Ovary (tissue), 7 donors: ENCODE measurements at regions not wholly inside any gene's neighbourhood (a gene's known extent, or its start where the extent isn't known, plus 50 kb on each side); places are given as distances from the start of the nearest gene placed in this dataset.
"Not testable (repeated sequence)": the region's sequence is repeated elsewhere in the genome, so short reads cannot be mapped to it uniquely, and the experiment has no call there.

Source experiments
- DNase-seq, 5 donors: peaks; one replicate each; pipeline ENCODE4 v3.0.0-alpha.2; 2019 to 2020
- H3K27ac ChIP-seq, 2 donors: fragments of 200-600 bp; one replicate each; pipeline versions ENCODE4 v1.5.1 to v1.8.0; 2019 to 2022
- H3K27me3 ChIP-seq: fragments of 200-600 bp; one replicate; pipeline ENCODE4 v1.8.0; 2022
- H3K36me3 ChIP-seq: fragments of 200-600 bp; sonication (generic); one replicate; pipeline ENCODE4 v1.5.1; 2019
- H3K4me1 ChIP-seq: one replicate; pipeline ENCODE4 v1.8.1; 2013; ENCODE audit warnings: mild to moderate bottlenecking, moderate library complexity; ENCODE audit not compliant: insufficient read depth
- H3K4me3 ChIP-seq: fragments of 200-600 bp; sonication (generic); one replicate; pipeline ENCODE4 v1.5.1; 2017
- H3K9me3 ChIP-seq, 2 donors: fragments of 200-600 bp in 1 of 2; sonication (generic) in 1 of 2; one replicate each; pipeline versions ENCODE4 v1.5.1 to v1.8.1; 2013 to 2019; ENCODE audit warnings: mild to moderate bottlenecking in 1 of 2, moderate library complexity in 1 of 2
- EP300 ChIP-seq: sonication (generic); formaldehyde crosslinking; IDR thresholded peaks from one replicate; pipeline ENCODE4 v1.6.1; 2017; ENCODE audit warnings: antibody characterized with exemption
- POLR2A ChIP-seq: fragments of 450-650 bp; IDR thresholded peaks from one replicate; pipeline ENCODE4 v1.6.1; 2017; ENCODE audit warnings: antibody characterized with exemption, mild to moderate bottlenecking, moderate library complexity
- WGBS, 3 donors: extraction: QIAGEN DNeasy Blood & Tissue Kit in 1 of 3; methylation state at CpG; one replicate each; pipeline versions ENCODE4 v1.1.5 to v1.1.7; 2013 to 2017; 5-methylcytosine and 5-hydroxymethylcytosine counted together
- intact Hi-C, 4 donors: fragments of 100-400 bp; cut with DNase I; formaldehyde crosslinking; loops; one replicate each; pipeline versions ENCODE4 v1.11.0 to v1.15.1; 2022 to 2023
- TF ChIP-seq, protein P1 (sequence below), 3 donors: fragments of 450-650 bp in 2 of 3; fragments of 200-600 bp in 1 of 3; IDR thresholded peaks; one replicate each; pipeline versions ENCODE4 v1.5.1 to v1.8.0; 2016 to 2022; ENCODE audit warnings: antibody characterized with exemption in 3 of 3, mild to moderate bottlenecking in 1 of 3
- donor health status: DM: no; HTN: no; CAD: no; lungs with moderate emphysema.
- donor health status: DM: no; HTN: no; CAD: no.
- donor health status: Bipolar disorder and iron deficiency.
- donor health status: DM: no; HTN: no; CAD: no.
- donor health status: DM: yes; HTN: yes; CAD: no.

DNA sequence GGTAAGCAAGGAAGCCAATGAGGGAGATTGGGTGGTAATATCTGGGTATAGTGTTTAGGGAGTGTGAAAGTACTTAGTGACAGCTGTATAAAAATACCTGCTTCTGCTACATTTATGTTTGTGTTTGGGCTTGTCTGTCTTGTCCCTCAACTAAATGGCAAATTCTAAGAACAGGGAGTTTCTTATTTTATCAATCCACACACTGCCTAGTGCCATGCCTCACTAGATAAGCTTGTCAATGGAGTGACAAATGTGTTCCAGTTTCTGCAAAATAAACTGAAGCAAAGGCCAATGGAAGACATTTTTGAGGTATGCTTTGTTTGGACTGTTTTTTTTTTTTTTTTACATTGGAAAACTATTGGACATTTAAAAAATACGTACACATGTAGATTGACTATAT, 418.0 kb downstream of the SH2D1A start:
- 52 to 59% (median 53%) methylated on average over 1 of the region's 1 CpG for WGBS, 3 donors
- Histone ChIP-seq H3K4me3 (no peak overlapping the region), H3K36me3 (no peaks in the 10 kb centered on the region), H3K27me3 (no peaks in the 10 kb centered on the region), H3K4me1 (no peaks in the 10 kb centered on the region), H3K9me3 (no peaks in the 10 kb centered on the region), H3K27ac (no peak overlapping the region)
- no peak for DNase-seq
- intact Hi-C loops: no loop called here
- TF ChIP-seq POLR2A (no peak), EP300 (no peak)
- TF ChIP-seq, protein P1, sequence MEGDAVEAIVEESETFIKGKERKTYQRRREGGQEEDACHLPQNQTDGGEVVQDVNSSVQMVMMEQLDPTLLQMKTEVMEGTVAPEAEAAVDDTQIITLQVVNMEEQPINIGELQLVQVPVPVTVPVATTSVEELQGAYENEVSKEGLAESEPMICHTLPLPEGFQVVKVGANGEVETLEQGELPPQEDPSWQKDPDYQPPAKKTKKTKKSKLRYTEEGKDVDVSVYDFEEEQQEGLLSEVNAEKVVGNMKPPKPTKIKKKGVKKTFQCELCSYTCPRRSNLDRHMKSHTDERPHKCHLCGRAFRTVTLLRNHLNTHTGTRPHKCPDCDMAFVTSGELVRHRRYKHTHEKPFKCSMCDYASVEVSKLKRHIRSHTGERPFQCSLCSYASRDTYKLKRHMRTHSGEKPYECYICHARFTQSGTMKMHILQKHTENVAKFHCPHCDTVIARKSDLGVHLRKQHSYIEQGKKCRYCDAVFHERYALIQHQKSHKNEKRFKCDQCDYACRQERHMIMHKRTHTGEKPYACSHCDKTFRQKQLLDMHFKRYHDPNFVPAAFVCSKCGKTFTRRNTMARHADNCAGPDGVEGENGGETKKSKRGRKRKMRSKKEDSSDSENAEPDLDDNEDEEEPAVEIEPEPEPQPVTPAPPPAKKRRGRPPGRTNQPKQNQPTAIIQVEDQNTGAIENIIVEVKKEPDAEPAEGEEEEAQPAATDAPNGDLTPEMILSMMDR (IDR thresholded peaks at IDR 0.05): no peak

DNA sequence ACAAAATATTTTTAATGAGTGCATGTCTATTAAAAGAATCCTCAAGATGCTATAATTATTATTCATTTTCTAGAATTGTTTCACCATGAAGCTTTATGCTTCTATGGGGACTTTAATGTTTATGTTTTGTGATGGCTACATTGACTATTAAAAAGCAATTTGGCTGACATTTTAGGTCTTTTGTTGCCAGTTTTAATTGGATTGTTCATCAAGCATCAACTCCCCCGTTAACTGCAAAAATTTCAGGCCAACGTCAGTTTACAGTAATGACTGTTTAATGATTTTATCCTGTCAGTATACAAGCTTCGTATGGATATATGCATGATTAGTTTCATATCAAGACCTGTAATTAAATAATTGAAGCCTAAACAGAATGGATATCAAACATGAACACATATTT, 422.8 kb downstream of the SH2D1A start:
- 39 to 51% (median 49%) methylated on average over 3 of the region's 3 CpGs for WGBS, 3 donors
- no peaks in the 10 kb centered on the region for H3K9me3 ChIP-seq

DNA sequence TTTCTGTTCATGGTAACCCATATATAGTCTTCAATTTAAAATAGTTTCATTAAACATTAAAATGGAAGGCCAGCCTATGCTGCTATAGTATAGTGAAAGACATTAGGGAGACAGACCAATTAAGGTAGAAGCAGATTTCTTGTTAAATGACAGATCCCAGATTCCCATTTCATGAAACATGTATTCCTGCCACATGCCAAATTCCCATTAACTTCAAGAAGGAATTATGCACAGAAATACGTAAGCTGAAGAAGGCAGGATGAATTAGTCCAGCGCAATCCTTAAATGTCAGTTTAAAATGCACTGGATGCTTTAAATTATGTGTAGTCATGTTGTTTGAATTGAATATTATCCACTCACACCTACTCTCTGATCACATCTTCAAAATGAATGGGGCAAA, 424.9 kb downstream of the SH2D1A start:
- Histone ChIP-seq H3K4me3 (no peak overlapping the region), H3K27ac (no peak overlapping the region), H3K36me3 (no peaks in the 10 kb centered on the region), H3K4me1 (no peaks in the 10 kb centered on the region), H3K27me3 (no peaks in the 10 kb centered on the region), H3K9me3 (no peaks in the 10 kb centered on the region)
- no peak for DNase-seq
- WGBS, 3 donors: 86 to 91% (median 86%) methylated on average over 2 of the region's 2 CpGs
- no peak for TF ChIP-seq POLR2A
- TF ChIP-seq EP300: no peak
- TF ChIP-seq, protein P1 (IDR thresholded peaks at IDR 0.05): no peak
- intact Hi-C loops: no loop called here

More for the DNA sequence above, 422.8 kb downstream of the SH2D1A start:
- Histone ChIP-seq H3K36me3 (no peaks in the 10 kb centered on the region), H3K27me3 (no peaks in the 10 kb centered on the region), H3K4me1 (no peaks in the 10 kb centered on the region), H3K4me3 (no peak overlapping the region), H3K27ac (no peak overlapping the region)
- intact Hi-C loops: no loop called here
- DNase-seq: no peak
- TF ChIP-seq EP300 (no peak), POLR2A (no peak)
- TF ChIP-seq, protein P1 (IDR thresholded peaks at IDR 0.05): no peak

DNA sequence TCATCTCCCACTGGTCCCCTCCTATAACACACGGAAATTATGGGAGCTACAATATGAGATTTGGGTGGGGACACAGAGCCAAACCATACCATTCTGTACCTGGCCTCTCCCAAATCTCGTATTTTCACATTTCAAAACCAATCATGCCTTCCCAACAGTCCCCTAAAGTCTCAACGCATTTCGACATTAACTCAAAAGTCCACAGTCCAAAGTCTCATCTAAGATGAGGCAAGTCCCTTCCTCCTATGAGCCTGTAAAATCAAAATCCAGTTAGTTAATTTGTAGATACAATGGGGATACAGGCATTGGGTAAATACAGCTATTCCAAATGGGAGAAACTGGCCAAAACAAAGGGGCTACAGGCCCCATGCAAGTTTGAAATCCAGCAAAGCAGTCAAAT, 441.9 kb downstream of the SH2D1A start:
- 64 to 67% (median 66%) methylated on average over 4 of the region's 4 CpGs for WGBS, 3 donors
- H3K36me3 ChIP-seq, intact Hi-C loops, H3K9me3 ChIP-seq, H3K4me1 ChIP-seq, DNase-seq, H3K27me3 ChIP-seq, H3K4me3 ChIP-seq, H3K27ac ChIP-seq: not testable (repeated sequence)

DNA sequence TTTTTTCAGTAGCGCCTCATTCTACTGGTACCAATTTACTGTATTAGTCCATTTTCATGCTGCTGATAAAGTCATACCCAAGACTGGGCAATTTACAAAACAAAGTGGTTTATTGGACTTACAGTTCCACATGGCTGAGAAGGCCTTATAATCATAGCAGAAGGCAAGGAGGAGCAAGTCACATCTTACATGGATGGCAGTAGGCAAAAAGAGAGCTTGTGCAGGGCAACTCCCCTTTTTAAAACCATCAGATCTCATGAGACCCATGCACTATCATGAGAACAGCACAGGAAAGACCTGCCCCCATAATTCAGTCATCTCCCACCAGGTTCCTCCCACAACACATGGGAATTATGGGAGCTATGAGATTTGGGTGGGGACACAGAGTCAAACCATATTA, 443.5 kb downstream of the SH2D1A start:
- H3K36me3 ChIP-seq, H3K27ac ChIP-seq, DNase-seq, intact Hi-C loops, H3K4me3 ChIP-seq, H3K9me3 ChIP-seq, H3K4me1 ChIP-seq, H3K27me3 ChIP-seq: not testable (repeated sequence)
- 91 to 97% (median 95%) methylated on average over 1 of the region's 1 CpG for WGBS, 3 donors
